Mesothelial cell of epicardium (in vitro differentiated cells): ENCODE measurements at regions not wholly inside any gene's neighbourhood (a gene's known extent, or its start where the extent isn't known, plus 50 kb on each side); places are given as distances from the start of the nearest gene placed in this dataset.

Experiments
- DNase-seq, 2 experiments: peaks; one replicate each; pipeline ENCODE4 v3.0.0; 2021; ENCODE audit warnings: low spot score in 2 of 2; ENCODE audit not compliant: unreplicated experiment in 2 of 2
- H3K27ac Mint-ChIP-seq: 2 replicates; pipeline ENCODE4 v1.8.0; 2021; ENCODE audit warnings: mixed read lengths
- H3K27me3 Mint-ChIP-seq: 2 replicates; pipeline ENCODE4 v1.8.0; 2021; ENCODE audit warnings: low read depth, mixed read lengths
- H3K36me3 Mint-ChIP-seq: 2 replicates; pipeline ENCODE4 v1.8.0; 2021; ENCODE audit warnings: mixed read lengths
- H3K4me1 Mint-ChIP-seq: 2 replicates; pipeline ENCODE4 v1.8.0; 2021; ENCODE audit warnings: mixed read lengths
- H3K4me3 Mint-ChIP-seq: 2 replicates; pipeline ENCODE4 v1.8.0; 2021; ENCODE audit warnings: mild to moderate bottlenecking, moderate library complexity, mixed read lengths
- H3K9me3 Mint-ChIP-seq: 2 replicates; pipeline ENCODE4 v1.8.0; 2021; ENCODE audit warnings: mixed read lengths
- CTCF ChIP-seq: fragments of 200-600 bp; sonication (generic); IDR thresholded peaks from one replicate; pipeline ENCODE4 v1.5.0; 2021; ENCODE audit warnings: antibody characterized with exemption; ENCODE audit not compliant: unreplicated experiment

- Mint-ChIP-seq H3K27me3 (no peaks in the 10 kb centered on the region), H3K4me1 (peaks cover 40% of the 10 kb centered on the region), H3K27ac (no peak overlapping the region), H3K36me3 (peaks cover 19% of the 10 kb centered on the region), H3K9me3 (peaks cover 31% of the 10 kb centered on the region), H3K4me3 (no peak overlapping the region)
- TF ChIP-seq CTCF, result no peak
- DNase-seq, result no peak
Observed at GRCh38 chr15:47561102-47561501, 156.2 kb upstream of the SEMA6D start.

DNA sequence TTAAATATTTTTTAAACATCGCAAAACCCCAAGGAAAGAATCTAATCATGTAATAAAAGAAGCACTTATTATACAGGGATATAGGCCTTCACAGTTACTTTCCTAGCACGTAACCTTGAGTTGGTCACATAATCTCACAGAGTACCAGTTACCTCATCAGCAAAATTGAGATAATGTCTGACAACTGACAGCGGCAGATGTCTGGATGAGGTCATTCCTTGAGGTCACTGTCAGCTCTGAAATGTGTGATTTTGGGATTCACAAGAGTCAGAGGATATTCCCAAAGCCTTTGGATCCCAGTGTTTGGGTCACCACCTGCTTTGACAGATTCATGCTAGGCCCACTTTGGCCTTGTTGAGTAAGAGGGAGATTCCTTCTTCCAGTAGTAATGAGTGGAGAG, 151.4 kb upstream of the SEMA6D start:
- Mint-ChIP-seq H3K27ac (peak overlapping the region; percentile 68), H3K4me1 (peaks cover 42% of the 10 kb centered on the region), H3K36me3 (no peaks in the 10 kb centered on the region)

DNA sequence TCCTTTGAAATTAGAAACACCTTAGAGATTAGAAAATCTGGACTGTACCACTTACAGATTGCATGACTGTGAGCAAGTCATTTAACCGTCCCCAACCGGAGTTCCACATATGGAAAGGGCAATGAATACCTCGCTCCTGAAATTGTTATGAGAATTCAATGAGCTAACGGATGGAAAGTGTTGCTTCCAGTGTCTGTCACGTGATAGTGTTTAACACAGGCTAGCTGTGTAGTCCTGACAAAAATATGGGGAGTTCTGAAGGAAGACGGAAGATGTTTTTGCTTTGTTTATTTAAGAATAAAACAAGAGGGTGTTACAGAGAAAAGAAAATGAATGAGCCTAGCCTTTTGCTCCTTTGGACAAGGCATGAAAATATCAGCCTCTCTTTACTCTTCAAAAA, 150.7 kb upstream of the SEMA6D start:
- H3K9me3 Mint-ChIP-seq, result peaks cover 4% of the 10 kb centered on the region
- no peak overlapping the region for H3K4me3 Mint-ChIP-seq
- DNase-seq, result no peak
- no peaks in the 10 kb centered on the region for H3K36me3 Mint-ChIP-seq
- no peaks in the 10 kb centered on the region for H3K27me3 Mint-ChIP-seq
- peaks cover 49% of the 10 kb centered on the region for H3K4me1 Mint-ChIP-seq
- no peak overlapping the region for H3K27ac Mint-ChIP-seq
- no peak for TF ChIP-seq CTCF

More for the DNA sequence above, 151.4 kb upstream of the SEMA6D start:
- no peak overlapping the region for H3K4me3 Mint-ChIP-seq
- no peaks in the 10 kb centered on the region for H3K27me3 Mint-ChIP-seq
- DNase-seq, result no peak
- H3K9me3 Mint-ChIP-seq, result peaks cover 7% of the 10 kb centered on the region
- no peak for TF ChIP-seq CTCF

- Mint-ChIP-seq H3K9me3 (peaks cover 4% of the 10 kb centered on the region), H3K27me3 (no peaks in the 10 kb centered on the region), H3K4me1 (peaks cover 56% of the 10 kb centered on the region), H3K36me3 (no peaks in the 10 kb centered on the region), H3K27ac (no peak overlapping the region), H3K4me3 (no peak overlapping the region)
- TF ChIP-seq CTCF, result no peak
- no peak for DNase-seq
Observed at GRCh38 chr15:47568030-47568429, 149.3 kb upstream of the SEMA6D start.

DNA sequence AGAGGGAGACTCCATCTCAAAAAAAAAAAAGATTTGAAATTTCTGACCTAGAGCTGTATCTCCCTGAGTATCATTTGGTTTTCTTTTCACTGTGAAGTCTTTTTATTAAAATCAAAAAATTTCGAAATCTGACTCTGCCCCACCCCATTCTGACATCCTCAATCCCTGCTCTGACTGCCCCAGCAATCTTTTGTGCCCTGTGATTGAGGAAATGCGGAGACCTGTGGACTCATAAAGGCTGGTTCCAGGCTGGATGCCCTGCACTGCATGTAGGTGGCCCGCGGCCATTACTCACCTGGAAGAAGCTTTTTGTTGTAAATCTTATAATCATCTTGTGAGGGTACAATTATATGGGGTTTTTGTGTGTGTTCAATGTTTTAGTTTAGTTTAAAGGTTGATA, 147.3 kb upstream of the SEMA6D start:
- H3K4me3 Mint-ChIP-seq, result no peak overlapping the region
- H3K27ac Mint-ChIP-seq, result peak overlapping the region; percentile 74
- no peak for TF ChIP-seq CTCF

GRCh38 chr15:47570451-47570850, 146.9 kb upstream of the SEMA6D start:
- Mint-ChIP-seq H3K9me3 (no peaks in the 10 kb centered on the region), H3K4me1 (peaks cover 47% of the 10 kb centered on the region), H3K27me3 (no peaks in the 10 kb centered on the region), H3K36me3 (no peaks in the 10 kb centered on the region), H3K4me3 (no peak overlapping the region), H3K27ac (peak overlapping the region; percentile 90)
- no peak for DNase-seq
- no peak for TF ChIP-seq CTCF

More for the DNA sequence above, 147.3 kb upstream of the SEMA6D start:
- Mint-ChIP-seq H3K9me3 (no peaks in the 10 kb centered on the region), H3K27me3 (no peaks in the 10 kb centered on the region), H3K36me3 (no peaks in the 10 kb centered on the region), H3K4me1 (peaks cover 47% of the 10 kb centered on the region)
- DNase-seq, result no peak
